Esophagus muscularis mucosa (tissue), 4 donors: ENCODE measurements at regions not wholly inside any gene's neighbourhood (a gene's known extent, or its start where the extent isn't known, plus 50 kb on each side); places are given as distances from the start of the nearest gene placed in this dataset.
"Not testable (repeated sequence)": the region's sequence is repeated elsewhere in the genome, so short reads cannot be mapped to it uniquely, and the experiment has no call there.

Experiments used
- DNase-seq: peaks from one replicate; pipeline ENCODE4 v3.0.0-alpha.2; 2017; ENCODE audit errors: extremely low spot score
- H3K27ac ChIP-seq, 4 donors: fragments of 200-600 bp; sonication (generic); replicated peaks in 1 of 4; 1 replicate in 3 of 4; 2 replicates in 1 of 4; pipeline ENCODE4 v1.5.1; 2016 to 2019; ENCODE audit warnings: mild to moderate bottlenecking in 1 of 4
- H3K27me3 ChIP-seq, 4 donors: fragments of 200-600 bp; sonication (generic); one replicate each; pipeline versions ENCODE4 v1.5.1 to v1.6.0; 2016 to 2019
- H3K36me3 ChIP-seq, 4 donors: fragments of 200-600 bp; sonication (generic); one replicate each; pipeline ENCODE4 v1.5.1; 2016 to 2019
- H3K4me1 ChIP-seq, 4 donors: fragments of 200-600 bp; sonication (generic); one replicate each; pipeline ENCODE4 v1.5.1; 2016 to 2019
- H3K4me3 ChIP-seq, 4 donors: fragments of 200-600 bp; sonication (generic); 1 replicate in 2 of 4; 2 replicates in 2 of 4; pipeline ENCODE4 v1.5.1; 2016 to 2019; ENCODE audit warnings: mild to moderate bottlenecking in 4 of 4, moderate library complexity in 1 of 4
- H3K9me3 ChIP-seq, 4 donors: fragments of 200-600 bp; sonication (generic); 1 replicate in 3 of 4; 2 replicates in 1 of 4; pipeline ENCODE4 v1.5.1; 2016 to 2019
- EP300 ChIP-seq: sonication (generic); formaldehyde crosslinking; IDR thresholded peaks from one replicate; pipeline ENCODE4 v1.6.1; 2017; ENCODE audit warnings: antibody characterized with exemption
- POLR2A ChIP-seq: fragments of 450-650 bp; IDR thresholded peaks from one replicate; pipeline ENCODE4 v1.6.1; 2017; ENCODE audit warnings: antibody characterized with exemption, moderate library complexity, mild to moderate bottlenecking, low read depth
- POLR2AphosphoS5 ChIP-seq, 2 donors: sonication (generic); formaldehyde crosslinking; IDR thresholded peaks; one replicate each; pipeline ENCODE4 v1.6.1; 2017; ENCODE audit warnings: antibody characterized with exemption in 2 of 2
- WGBS: methylation state at CpG from one replicate; pipeline ENCODE4 v1.1.5; 2018; 5-methylcytosine and 5-hydroxymethylcytosine counted together
- intact Hi-C: fragments of 100-400 bp; cut with DNase I; formaldehyde crosslinking; loops from one replicate; pipeline ENCODE4 v1.15.1; 2023
- TF ChIP-seq, protein P1 (sequence below), 3 experiments: fragments of 200-600 bp in 2 of 3; fragments of 450-650 bp in 1 of 3; sonication (generic) in 2 of 3; IDR thresholded peaks; one replicate each; pipeline ENCODE4 v1.5.1; 2017 to 2019; ENCODE audit warnings: antibody characterized with exemption in 3 of 3, mild to moderate bottlenecking in 2 of 3, moderate library complexity in 1 of 3

DNA sequence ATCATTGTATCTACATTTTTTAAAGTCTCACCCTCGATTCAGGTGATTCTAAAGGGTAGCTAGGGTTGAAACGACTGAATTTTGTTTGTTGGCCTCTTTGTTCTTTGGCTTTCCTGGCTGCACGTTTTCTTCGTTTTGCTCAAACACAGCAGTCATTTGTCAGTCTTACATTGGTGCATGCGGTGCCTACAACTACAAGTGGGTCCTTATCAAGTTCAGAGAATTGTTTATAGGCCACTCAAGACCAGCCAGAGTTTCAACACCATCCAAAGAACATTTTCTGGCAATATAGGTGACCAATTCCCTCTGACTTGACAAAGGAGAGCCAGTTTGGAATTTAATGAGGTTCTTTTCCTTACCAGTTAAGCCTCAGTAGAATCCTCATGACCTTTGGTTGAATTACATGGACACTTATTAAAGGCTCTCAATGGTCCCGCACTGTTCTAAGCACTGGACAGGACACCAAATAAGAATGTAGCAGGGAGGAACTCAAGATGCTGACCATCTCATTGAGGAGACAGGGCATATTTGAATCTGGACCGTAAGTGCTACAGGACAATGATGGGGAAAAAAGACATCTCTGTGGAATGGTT is 119.0 kb upstream of the DMRT1 start:
- H3K36me3 ChIP-seq = peaks cover 0 to 17% (median 7%) of the 10 kb centered on the region in 4 donors
- 93% methylated on average over 7 of the region's 7 CpGs for WGBS
- H3K4me3 ChIP-seq = no peak overlapping the region
- no peak overlapping the region for H3K27ac ChIP-seq
- no peaks in the 10 kb centered on the region for H3K27me3 ChIP-seq
- peaks cover 23 to 47% (median 33%) of the 10 kb centered on the region in 4 donors for H3K4me1 ChIP-seq
- H3K9me3 ChIP-seq = no peaks in the 10 kb centered on the region
- TF ChIP-seq EP300 = no peak
- TF ChIP-seq, protein P1, sequence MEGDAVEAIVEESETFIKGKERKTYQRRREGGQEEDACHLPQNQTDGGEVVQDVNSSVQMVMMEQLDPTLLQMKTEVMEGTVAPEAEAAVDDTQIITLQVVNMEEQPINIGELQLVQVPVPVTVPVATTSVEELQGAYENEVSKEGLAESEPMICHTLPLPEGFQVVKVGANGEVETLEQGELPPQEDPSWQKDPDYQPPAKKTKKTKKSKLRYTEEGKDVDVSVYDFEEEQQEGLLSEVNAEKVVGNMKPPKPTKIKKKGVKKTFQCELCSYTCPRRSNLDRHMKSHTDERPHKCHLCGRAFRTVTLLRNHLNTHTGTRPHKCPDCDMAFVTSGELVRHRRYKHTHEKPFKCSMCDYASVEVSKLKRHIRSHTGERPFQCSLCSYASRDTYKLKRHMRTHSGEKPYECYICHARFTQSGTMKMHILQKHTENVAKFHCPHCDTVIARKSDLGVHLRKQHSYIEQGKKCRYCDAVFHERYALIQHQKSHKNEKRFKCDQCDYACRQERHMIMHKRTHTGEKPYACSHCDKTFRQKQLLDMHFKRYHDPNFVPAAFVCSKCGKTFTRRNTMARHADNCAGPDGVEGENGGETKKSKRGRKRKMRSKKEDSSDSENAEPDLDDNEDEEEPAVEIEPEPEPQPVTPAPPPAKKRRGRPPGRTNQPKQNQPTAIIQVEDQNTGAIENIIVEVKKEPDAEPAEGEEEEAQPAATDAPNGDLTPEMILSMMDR (IDR thresholded peaks at IDR 0.05) = no peak
- TF ChIP-seq POLR2AphosphoS5 (IDR thresholded peaks at IDR 0.05) = no peak
- TF ChIP-seq POLR2A = no peak
- intact Hi-C loops = no loop called here
- DNase-seq = no peak

DNA sequence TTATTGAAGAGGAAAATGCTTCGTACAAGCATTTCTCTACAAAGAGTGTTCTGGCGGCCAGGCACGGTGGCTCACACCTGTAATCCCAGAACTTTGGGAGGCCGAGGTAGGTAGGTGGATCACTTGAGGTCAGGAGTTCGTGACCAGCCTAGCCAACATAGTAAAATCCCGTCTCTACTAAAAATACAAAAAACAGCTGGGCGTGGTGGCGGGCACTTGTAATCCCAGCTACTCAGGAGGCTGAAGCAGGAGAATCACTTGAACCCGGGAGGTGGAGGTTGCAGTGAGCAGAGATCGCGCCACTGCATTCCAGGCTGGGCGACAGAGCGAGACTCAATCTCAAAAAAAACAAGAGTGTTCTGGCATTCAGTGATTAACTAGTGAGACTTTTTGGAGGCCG is 117.0 kb upstream of the DMRT1 start:
- H3K9me3 ChIP-seq, H3K4me3 ChIP-seq, DNase-seq, H3K27me3 ChIP-seq, intact Hi-C loops, H3K27ac ChIP-seq: not testable (repeated sequence)
- Histone ChIP-seq H3K4me1 (peaks cover 9 to 29% (median 20%) of the 10 kb centered on the region in 4 donors), H3K36me3 (peaks cover 0 to 17% (median 7%) of the 10 kb centered on the region in 4 donors)
- WGBS = 98% methylated on average over 14 of the region's 14 CpGs

DNA sequence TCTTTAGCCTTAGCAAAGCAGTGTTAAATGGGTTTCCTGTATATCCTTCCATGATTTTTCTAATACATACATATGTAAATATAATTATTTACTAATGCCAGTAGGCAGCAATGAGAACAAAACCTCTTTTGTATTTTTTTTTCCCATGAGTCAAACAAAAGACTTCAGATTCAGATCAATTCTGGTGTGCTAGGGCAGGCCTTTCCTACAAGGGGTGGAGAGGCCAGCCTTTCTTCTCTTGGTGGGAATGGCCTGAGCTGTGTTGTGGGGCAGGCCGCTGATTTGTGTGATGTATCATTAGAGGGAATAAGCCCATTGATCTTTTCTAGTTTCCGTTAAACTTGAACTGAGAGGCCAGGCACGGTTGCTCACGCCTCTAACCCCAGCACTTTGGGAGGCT is 115.5 kb upstream of the DMRT1 start:
- 96% methylated on average over 4 of the region's 4 CpGs for WGBS
- intact Hi-C loops = no loop called here
- DNase-seq = no peak
- Histone ChIP-seq H3K36me3 (peaks cover 9 to 28% (median 21%) of the 10 kb centered on the region in 4 donors), H3K4me1 (peaks cover 0 to 14% (median 7%) of the 10 kb centered on the region in 4 donors), H3K27me3 (no peaks in the 10 kb centered on the region), H3K27ac (no peak overlapping the region), H3K9me3 (no peaks in the 10 kb centered on the region), H3K4me3 (no peak overlapping the region)
- TF ChIP-seq EP300 (no peak), POLR2AphosphoS5 (IDR thresholded peaks at IDR 0.05) (no peak), POLR2A (no peak)
- TF ChIP-seq, protein P1 (IDR thresholded peaks at IDR 0.05) = no peak

DNA sequence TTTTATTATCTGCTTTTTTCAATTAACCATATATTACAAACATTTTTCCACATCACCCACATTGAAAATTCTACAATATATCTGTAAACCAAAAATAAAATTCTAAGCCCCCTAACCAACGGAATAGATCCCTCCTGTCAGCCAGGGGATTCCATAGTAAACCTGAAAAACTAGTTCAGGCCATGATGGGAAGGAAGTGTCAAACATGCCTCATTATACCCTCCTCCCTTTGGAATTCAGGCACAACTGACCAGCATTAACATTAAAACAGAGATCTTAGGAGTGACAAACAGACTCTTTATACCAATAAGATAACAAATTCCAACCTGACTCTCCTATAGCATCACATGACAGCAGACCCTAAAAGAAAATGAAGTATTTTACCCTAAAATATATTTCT is 113.7 kb upstream of the DMRT1 start:
- Histone ChIP-seq H3K36me3 (peaks cover 25 to 39% (median 33%) of the 10 kb centered on the region in 4 donors), H3K27me3 (no peaks in the 10 kb centered on the region), H3K9me3 (no peaks in the 10 kb centered on the region), H3K4me1 (peaks cover 0 to 11% (median 2%) of the 10 kb centered on the region in 4 donors), H3K27ac (no peak overlapping the region), H3K4me3 (no peak overlapping the region)
- intact Hi-C loops = no loop called here
- DNase-seq = no peak
- TF ChIP-seq, protein P1 (IDR thresholded peaks at IDR 0.05) = no peak
- TF ChIP-seq POLR2AphosphoS5 (IDR thresholded peaks at IDR 0.05) (no peak), EP300 (no peak), POLR2A (no peak)
- 67% methylated on average over 1 of the region's 1 CpG for WGBS

DNA sequence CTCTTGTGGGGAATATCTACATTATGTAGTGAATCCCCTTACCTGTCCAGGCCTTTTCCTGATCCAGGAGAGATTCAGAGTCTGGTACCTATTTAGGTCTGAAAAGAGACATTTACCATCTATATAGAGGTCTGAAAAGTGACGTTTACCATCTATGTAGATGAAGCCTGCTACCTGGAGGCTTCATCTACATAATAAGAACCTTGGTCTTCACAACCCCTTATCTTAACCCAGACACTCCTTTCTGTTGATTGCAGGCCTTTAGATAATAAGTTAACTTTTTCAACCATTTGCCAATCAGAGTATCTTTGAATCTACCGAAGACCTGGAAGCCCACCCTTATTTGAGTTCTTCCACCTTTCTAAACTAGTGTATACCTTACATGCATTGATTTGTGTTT is 113.0 kb upstream of the DMRT1 start:
- WGBS = 98% methylated on average over 2 of the region's 2 CpGs
- intact Hi-C loops = no loop called here
- TF ChIP-seq EP300 (no peak), POLR2A (no peak), POLR2AphosphoS5 (IDR thresholded peaks at IDR 0.05) (no peak)
- TF ChIP-seq, protein P1 (IDR thresholded peaks at IDR 0.05) = no peak
- Histone ChIP-seq H3K4me3 (no peak overlapping the region), H3K4me1 (peaks cover under 1 to 14% (median 3%) of the 10 kb centered on the region in 4 donors), H3K36me3 (peaks cover 23 to 41% (median 32%) of the 10 kb centered on the region in 4 donors), H3K9me3 (no peaks in the 10 kb centered on the region), H3K27me3 (no peaks in the 10 kb centered on the region), H3K27ac (no peak overlapping the region)
- no peak for DNase-seq
